Spleen (tissue), 11 donors: ENCODE measurements at regions not wholly inside any gene's neighbourhood (a gene's known extent, or its start where the extent isn't known, plus 50 kb on each side); places are given as distances from the start of the nearest gene placed in this dataset.

ENCODE experiments used
- DNase-seq: peaks from one replicate; pipeline ENCODE4 v3.0.0-alpha.2; 2020
- H3K27ac ChIP-seq, 8 donors: fragments of 200-600 bp; sonication (generic) in 7 of 8; 1 replicate in 4 of 8; 2 replicates in 4 of 8; pipeline versions ENCODE4 v1.5.0 to v1.8.0; 2016 to 2021; ENCODE audit warnings: inconsistent platforms in 4 of 8, mild to moderate bottlenecking in 4 of 8, moderate library complexity in 1 of 8
- H3K27me3 ChIP-seq, 7 donors: fragments of 200-600 bp; sonication (generic) in 6 of 7; replicated peaks in 1 of 7; 1 replicate in 4 of 7; 2 replicates in 3 of 7; pipeline versions ENCODE4 v1.5.0 to v1.8.0; 2016 to 2021; ENCODE audit warnings: inconsistent platforms in 3 of 7, mild to moderate bottlenecking in 1 of 7
- H3K36me3 ChIP-seq, 6 donors: fragments of 200-600 bp; sonication (generic) in 5 of 6; 1 replicate in 4 of 6; 2 replicates in 2 of 6; pipeline versions ENCODE4 v1.5.0 to v1.8.0; 2016 to 2021; ENCODE audit warnings: inconsistent platforms in 2 of 6
- H3K4me1 ChIP-seq, 6 donors: fragments of 200-600 bp; sonication (generic) in 5 of 6; 1 replicate in 3 of 6; 2 replicates in 3 of 6; pipeline versions ENCODE4 v1.5.0 to v1.8.0; 2016 to 2021; ENCODE audit warnings: inconsistent platforms in 3 of 6
- H3K4me3 ChIP-seq, 8 donors: fragments of 200-600 bp; sonication (generic) in 7 of 8; 1 replicate in 4 of 8; 2 replicates in 4 of 8; pipeline versions ENCODE4 v1.5.0 to v1.8.0; 2016 to 2021; ENCODE audit warnings: inconsistent platforms in 4 of 8, mild to moderate bottlenecking in 4 of 8, moderate library complexity in 2 of 8
- H3K9me3 ChIP-seq, 8 donors: fragments of 200-600 bp; sonication (generic) in 7 of 8; 1 replicate in 4 of 8; 2 replicates in 4 of 8; pipeline versions ENCODE4 v1.5.0 to v1.8.0; 2016 to 2021; ENCODE audit warnings: inconsistent platforms in 4 of 8
- CTCF ChIP-seq, 11 experiments: fragments of 200-600 bp in 7 of 11; fragments of 450-650 bp in 4 of 11; sonication (generic) in 4 of 11; IDR thresholded peaks in 8 of 11; conservative IDR thresholded peaks in 3 of 11; 1 replicate in 7 of 11; 2 replicates in 4 of 11; pipeline versions ENCODE4 v1.4.0 to v1.8.0; 2016 to 2021; ENCODE audit warnings: antibody characterized with exemption in 11 of 11, inconsistent platforms in 4 of 11, mild to moderate bottlenecking in 1 of 11
- POLR2A ChIP-seq, 3 donors: fragments of 450-650 bp; IDR thresholded peaks; one replicate each; pipeline ENCODE4 v1.5.1; 2017; ENCODE audit warnings: antibody characterized with exemption in 3 of 3, mild to moderate bottlenecking in 1 of 3
- POLR2AphosphoS5 ChIP-seq, 3 donors: sonication (generic); formaldehyde crosslinking; IDR thresholded peaks; one replicate each; pipeline ENCODE4 v1.5.1; 2017; ENCODE audit warnings: antibody characterized with exemption in 3 of 3
- WGBS, 5 donors: extraction: QIAGEN DNeasy Blood & Tissue Kit in 3 of 5; methylation state at CpG; one replicate each; pipeline versions ENCODE4 v1.1.5 to v1.1.7; 2013 to 2018; 5-methylcytosine and 5-hydroxymethylcytosine counted together
- intact Hi-C: fragments of 100-400 bp; cut with DNase I; formaldehyde crosslinking; loops from one replicate; pipeline ENCODE4 v1.15.0; 2023; ENCODE audit warnings: low total_unique reads
- small RNA-seq, 4 donors: library from RNA; depleted of rRNA; stranded (forward); fragments of <200 nt; gene quantifications; one replicate each; pipeline ENCODE3, GENCODE V24; 2016
- donor health status: healthy with polysubstance abuse.
- donor health status: DM: no; HTN: no; CAD: no; lungs with moderate emphysema.
- donor health status: DM: no; HTN: no; CAD: no.
- donor health status: Bipolar disorder and iron deficiency.
- donor health status: healthy.
- donor health status: DM: no; HTN: no; CAD: no.
- donor health status: DM: yes; HTN: yes; CAD: no.

- 74 to 81% (median 77%) methylated on average over 2 of the region's 2 CpGs for WGBS, 5 donors
- DNase-seq: no peak
- Histone ChIP-seq H3K4me1 (no peaks in the 10 kb centered on the region), H3K4me3 (no peak overlapping the region), H3K27me3 (peaks cover 0 to 11% (median 0%) of the 10 kb centered on the region in 7 donors), H3K36me3 (no peaks in the 10 kb centered on the region), H3K27ac (no peak overlapping the region), H3K9me3 (peaks cover 0 to 5% (median 0%) of the 10 kb centered on the region in 8 donors)
- TF ChIP-seq CTCF (IDR thresholded peaks at IDR 0.05 in 8 of 11, conservative IDR thresholded peaks at IDR 0.05 in 3 of 11): no peak
- no peak for TF ChIP-seq POLR2A (IDR thresholded peaks at IDR 0.05)
- TF ChIP-seq POLR2AphosphoS5 (IDR thresholded peaks at IDR 0.05): no peak
- intact Hi-C loops: no loop called here
These were observed 64.2 kb upstream of the GPR139 start for GRCh38 chr16:20137909-20138308.

DNA sequence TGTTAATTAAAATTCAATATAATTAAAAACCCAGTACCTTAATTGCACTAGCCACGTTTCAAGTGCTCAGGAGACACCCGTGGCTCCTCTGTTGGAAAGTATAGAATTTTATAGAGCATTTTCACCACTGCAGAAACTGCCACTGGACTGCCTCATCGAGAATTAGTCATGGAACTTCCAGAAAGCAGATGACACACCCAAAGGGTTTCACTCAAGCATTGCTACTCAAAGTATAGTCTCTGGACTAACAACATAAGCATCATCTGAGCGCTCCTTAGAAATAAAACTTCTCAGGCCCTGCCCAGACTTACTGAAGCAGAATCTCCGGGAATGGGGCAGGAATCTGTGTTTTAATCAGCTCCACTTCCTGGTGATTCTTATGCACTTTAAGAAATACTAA lies 63.5 kb upstream of the GPR139 start:
- H3K27ac ChIP-seq: no peak overlapping the region
- H3K27me3 ChIP-seq: peaks cover 0 to 11% (median 0%) of the 10 kb centered on the region in 7 donors
- intact Hi-C loops: no loop called here
- no peaks in the 10 kb centered on the region for H3K4me1 ChIP-seq
- H3K4me3 ChIP-seq: no peak overlapping the region
- 61 to 77% (median 74%) methylated on average over 5 of the region's 5 CpGs for WGBS, 5 donors
- H3K36me3 ChIP-seq: no peaks in the 10 kb centered on the region
- no peak for TF ChIP-seq CTCF (IDR thresholded peaks at IDR 0.05 in 8 of 11, conservative IDR thresholded peaks at IDR 0.05 in 3 of 11)
- TF ChIP-seq POLR2A (IDR thresholded peaks at IDR 0.05): no peak
- no peak for TF ChIP-seq POLR2AphosphoS5 (IDR thresholded peaks at IDR 0.05)
- DNase-seq: no peak
- H3K9me3 ChIP-seq: peaks cover 0 to 12% (median 5%) of the 10 kb centered on the region in 8 donors

DNA sequence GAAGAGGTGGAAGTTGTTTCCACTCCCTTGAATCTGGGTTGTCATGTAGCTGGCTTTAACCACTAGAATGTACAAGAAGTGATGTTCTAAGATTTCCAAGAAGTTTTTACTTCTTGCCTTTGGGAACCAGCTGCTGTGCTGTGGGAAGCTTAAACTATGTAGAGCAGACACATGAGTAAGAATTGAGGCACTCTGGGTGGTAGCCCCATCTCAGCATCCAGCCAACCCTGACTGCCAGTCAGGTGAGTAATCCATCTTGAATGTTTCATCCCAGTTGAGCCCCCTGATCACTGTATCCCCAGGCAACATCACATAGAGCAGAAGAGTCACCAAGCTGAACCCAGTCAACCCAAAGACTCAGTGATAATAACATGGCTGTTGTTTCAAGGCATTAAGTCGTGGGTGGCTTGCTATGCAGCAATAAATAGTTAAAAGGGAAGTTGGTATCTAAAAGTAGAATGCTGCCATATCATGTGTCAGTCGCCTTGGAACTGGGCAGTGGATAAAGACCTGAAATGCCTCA lies 62.8 kb upstream of the GPR139 start:
- Histone ChIP-seq H3K9me3 (peaks cover 0 to 19% (median 11%) of the 10 kb centered on the region in 8 donors), H3K27me3 (peaks cover 0 to 11% (median 0%) of the 10 kb centered on the region in 7 donors), H3K4me1 (no peaks in the 10 kb centered on the region), H3K27ac (no peak overlapping the region), H3K4me3 (no peak overlapping the region), H3K36me3 (no peaks in the 10 kb centered on the region)
- intact Hi-C loops: no loop called here
- TF ChIP-seq CTCF (IDR thresholded peaks at IDR 0.05 in 8 of 11, conservative IDR thresholded peaks at IDR 0.05 in 3 of 11): no peak
- no peak for TF ChIP-seq POLR2AphosphoS5 (IDR thresholded peaks at IDR 0.05)
- no peak for TF ChIP-seq POLR2A (IDR thresholded peaks at IDR 0.05)
- 55 to 83% (median 62%) methylated on average over 2 of the region's 2 CpGs for WGBS, 5 donors
- DNase-seq: no peak

DNA sequence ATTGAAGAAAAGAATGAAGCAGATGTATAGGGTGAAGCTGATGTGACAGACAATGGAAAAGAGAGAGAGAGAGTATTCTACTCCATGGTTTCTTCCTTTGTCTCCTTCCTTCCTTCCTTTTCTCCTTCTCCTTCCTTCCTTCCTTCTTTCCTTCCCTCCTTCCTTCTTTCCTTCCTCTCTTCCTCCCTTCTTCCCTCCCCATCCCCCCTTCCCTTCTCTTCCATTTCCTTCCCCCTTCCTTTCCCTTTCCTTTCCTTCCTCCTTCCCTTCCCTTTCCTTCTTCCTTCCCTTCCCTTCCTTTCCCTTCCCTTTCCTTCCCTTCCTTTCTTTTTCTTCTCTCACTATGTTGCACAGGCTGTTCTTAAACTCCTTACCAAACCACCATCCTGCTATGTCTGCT lies 55.7 kb upstream of the GPR139 start:
- intact Hi-C loops: loop anchor here (10.0 kb wide), 1 partner anchor 65 kb away; no protein-coding TSS in a partner anchor
- no peak for TF ChIP-seq POLR2A (IDR thresholded peaks at IDR 0.05)
- Histone ChIP-seq H3K27me3 (peaks cover 0 to 5% (median 0%) of the 10 kb centered on the region in 7 donors), H3K4me1 (no peaks in the 10 kb centered on the region), H3K9me3 (peaks cover 0 to 48% (median 35%) of the 10 kb centered on the region in 8 donors), H3K27ac (no peak overlapping the region), H3K36me3 (no peaks in the 10 kb centered on the region), H3K4me3 (no peak overlapping the region)
- no peak for DNase-seq

Small RNAs in the stretch of these regions (small RNA-seq; reads per million reads assigned to genes)
- 0 reads per million in 4 donors for gene SNRPEP3
